Right atrium auricular region (tissue), 2 donors: ENCODE measurements at regions not wholly inside any gene's neighbourhood (a gene's known extent, or its start where the extent isn't known, plus 50 kb on each side); places are given as distances from the start of the nearest gene placed in this dataset.

Experiments used
- DNase-seq: peaks from one replicate; pipeline ENCODE4 v3.0.0-alpha.2; 2019; ENCODE audit warnings: low spot score
- H3K27ac ChIP-seq, 2 donors: fragments of 200-600 bp; sonication (generic); 1 replicate in 1 of 2; 2 replicates in 1 of 2; pipeline ENCODE4 v1.5.1; 2016 to 2019
- H3K27me3 ChIP-seq, 2 donors: fragments of 200-600 bp; sonication (generic); one replicate each; pipeline versions ENCODE4 v1.5.1 to v1.6.0; 2017 to 2019
- H3K36me3 ChIP-seq: fragments of 200-600 bp; sonication (generic); one replicate; pipeline ENCODE4 v1.5.1; 2016
- H3K4me1 ChIP-seq, 2 donors: fragments of 200-600 bp; sonication (generic); one replicate each; pipeline versions ENCODE4 v1.5.1 to v1.6.0; 2017 to 2019
- H3K4me3 ChIP-seq, 2 donors: fragments of 200-600 bp; sonication (generic); 1 replicate in 1 of 2; 2 replicates in 1 of 2; pipeline ENCODE4 v1.5.1; 2017 to 2019; ENCODE audit warnings: mild to moderate bottlenecking in 1 of 2, moderate library complexity in 1 of 2
- H3K9me3 ChIP-seq, 2 donors: fragments of 200-600 bp; sonication (generic); one replicate each; pipeline ENCODE4 v1.5.1; 2019
- TF ChIP-seq, protein P1 (sequence below), 2 donors: fragments of 200-600 bp; sonication (generic); IDR thresholded peaks; one replicate each; pipeline ENCODE4 v1.5.1; 2019; ENCODE audit warnings: antibody characterized with exemption in 2 of 2

DNA sequence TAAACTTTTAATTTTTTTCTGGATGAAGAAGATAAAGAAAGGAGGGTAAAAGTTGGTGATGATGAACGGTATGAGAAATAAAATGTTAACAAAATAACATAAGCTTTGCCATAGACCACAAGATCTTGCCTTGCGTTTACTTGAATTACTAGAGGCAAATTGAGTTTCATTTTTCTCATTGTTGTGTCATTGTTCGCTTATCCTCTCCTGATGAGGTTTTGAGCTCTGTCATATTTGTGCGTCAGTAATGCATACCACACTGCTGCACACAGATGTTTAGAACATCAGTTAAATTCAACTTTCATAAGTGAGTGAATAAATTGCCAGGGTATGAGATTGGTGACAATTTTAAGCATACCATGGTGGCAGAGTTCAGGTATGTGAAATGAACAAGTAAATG is 843.6 kb downstream of the SUCLG1 start:
- Histone ChIP-seq H3K27me3 (no peaks in the 10 kb centered on the region), H3K4me3 (no peak overlapping the region), H3K4me1 (no peaks in the 10 kb centered on the region), H3K36me3 (no peaks in the 10 kb centered on the region), H3K27ac (no peak overlapping the region), H3K9me3 (no peaks in the 10 kb centered on the region)
- TF ChIP-seq, protein P1, sequence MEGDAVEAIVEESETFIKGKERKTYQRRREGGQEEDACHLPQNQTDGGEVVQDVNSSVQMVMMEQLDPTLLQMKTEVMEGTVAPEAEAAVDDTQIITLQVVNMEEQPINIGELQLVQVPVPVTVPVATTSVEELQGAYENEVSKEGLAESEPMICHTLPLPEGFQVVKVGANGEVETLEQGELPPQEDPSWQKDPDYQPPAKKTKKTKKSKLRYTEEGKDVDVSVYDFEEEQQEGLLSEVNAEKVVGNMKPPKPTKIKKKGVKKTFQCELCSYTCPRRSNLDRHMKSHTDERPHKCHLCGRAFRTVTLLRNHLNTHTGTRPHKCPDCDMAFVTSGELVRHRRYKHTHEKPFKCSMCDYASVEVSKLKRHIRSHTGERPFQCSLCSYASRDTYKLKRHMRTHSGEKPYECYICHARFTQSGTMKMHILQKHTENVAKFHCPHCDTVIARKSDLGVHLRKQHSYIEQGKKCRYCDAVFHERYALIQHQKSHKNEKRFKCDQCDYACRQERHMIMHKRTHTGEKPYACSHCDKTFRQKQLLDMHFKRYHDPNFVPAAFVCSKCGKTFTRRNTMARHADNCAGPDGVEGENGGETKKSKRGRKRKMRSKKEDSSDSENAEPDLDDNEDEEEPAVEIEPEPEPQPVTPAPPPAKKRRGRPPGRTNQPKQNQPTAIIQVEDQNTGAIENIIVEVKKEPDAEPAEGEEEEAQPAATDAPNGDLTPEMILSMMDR (IDR thresholded peaks at IDR 0.05): no peak
- no peak for DNase-seq

DNA sequence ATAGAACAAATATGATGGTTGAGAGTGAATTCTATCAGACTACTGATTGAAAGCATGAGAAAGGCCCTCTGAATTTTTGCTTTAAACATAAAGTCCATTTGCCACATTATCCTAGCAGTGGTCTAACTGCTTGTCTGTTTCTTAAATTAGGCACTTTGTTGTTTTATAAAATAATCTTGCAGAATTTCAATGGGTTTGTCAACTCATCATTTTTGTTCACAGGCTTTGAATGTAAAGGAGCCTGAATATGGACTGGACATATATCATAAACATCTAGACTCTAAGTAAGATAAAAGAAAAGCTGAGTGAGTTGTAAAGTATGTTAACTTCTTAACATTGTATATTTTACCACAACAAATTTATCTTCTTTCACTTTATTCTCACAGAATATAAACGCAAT is 845.9 kb downstream of the SUCLG1 start:
- Histone ChIP-seq H3K4me1 (no peaks in the 10 kb centered on the region), H3K9me3 (peaks cover 0 to 10% of the 10 kb centered on the region in 2 donors), H3K27ac (no peak overlapping the region), H3K27me3 (no peaks in the 10 kb centered on the region), H3K4me3 (no peak overlapping the region), H3K36me3 (no peaks in the 10 kb centered on the region)
- no peak for DNase-seq
- TF ChIP-seq, protein P1 (IDR thresholded peaks at IDR 0.05): no peak

DNA sequence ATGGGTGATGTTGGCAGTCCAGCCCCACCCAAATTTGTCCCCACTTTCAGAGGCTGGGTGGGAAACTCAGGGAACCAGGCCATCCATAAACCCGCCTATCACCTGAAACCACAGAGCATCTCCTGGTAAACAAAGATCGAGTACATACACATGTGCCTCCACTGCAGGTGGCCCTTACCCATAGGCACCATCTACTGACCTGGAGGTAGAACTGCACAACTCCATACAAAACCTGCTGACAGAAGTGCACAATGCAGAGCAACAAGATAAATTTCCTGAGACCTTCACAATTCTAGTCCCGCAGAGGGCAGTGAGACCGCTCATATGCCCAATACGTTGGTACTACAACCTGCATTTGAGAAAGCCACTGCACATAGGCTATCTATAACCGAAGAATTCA is 856.3 kb downstream of the SUCLG1 start:
- DNase-seq: no peak
- TF ChIP-seq, protein P1 (IDR thresholded peaks at IDR 0.05): no peak
- no peak overlapping the region for H3K27ac ChIP-seq
- no peak overlapping the region for H3K4me3 ChIP-seq
- H3K4me1 ChIP-seq: no peaks in the 10 kb centered on the region
- H3K27me3 ChIP-seq: no peaks in the 10 kb centered on the region
- peaks cover 0 to 4% of the 10 kb centered on the region in 2 donors for H3K9me3 ChIP-seq
- no peaks in the 10 kb centered on the region for H3K36me3 ChIP-seq

DNA sequence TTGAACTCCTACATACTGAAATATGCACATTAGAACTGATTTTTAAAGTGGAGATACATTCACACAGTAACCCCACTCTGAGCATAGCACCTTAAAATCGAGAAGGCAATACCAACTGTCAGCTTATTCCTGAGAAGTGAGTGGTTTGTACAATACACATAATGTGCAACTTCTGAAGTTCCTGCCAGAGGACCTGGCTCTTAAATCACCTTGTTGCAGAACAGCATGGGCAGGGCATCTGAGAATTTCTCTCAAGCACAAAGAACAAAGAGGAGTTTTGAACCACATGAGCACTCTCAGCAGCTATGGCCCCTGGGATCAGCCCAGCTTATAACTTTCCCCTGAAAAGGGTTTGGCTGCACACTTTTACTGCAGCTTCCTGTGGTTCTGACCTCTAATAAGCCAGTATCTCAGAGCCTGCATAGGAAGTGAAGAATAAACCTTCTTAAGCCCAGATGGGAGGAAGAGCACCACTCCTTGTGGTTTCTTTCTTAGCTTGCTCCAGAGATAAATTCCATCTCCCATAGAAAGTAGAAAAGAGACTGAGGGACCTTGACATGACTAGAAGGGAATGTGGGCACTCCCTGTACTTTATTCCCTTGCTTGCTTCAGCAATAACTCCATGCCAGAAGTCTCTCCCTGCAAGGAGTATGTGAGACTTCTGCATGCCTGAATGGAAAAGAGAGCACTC is 862.3 kb downstream of the SUCLG1 start:
- TF ChIP-seq, protein P1 (IDR thresholded peaks at IDR 0.05): no peak

DNA sequence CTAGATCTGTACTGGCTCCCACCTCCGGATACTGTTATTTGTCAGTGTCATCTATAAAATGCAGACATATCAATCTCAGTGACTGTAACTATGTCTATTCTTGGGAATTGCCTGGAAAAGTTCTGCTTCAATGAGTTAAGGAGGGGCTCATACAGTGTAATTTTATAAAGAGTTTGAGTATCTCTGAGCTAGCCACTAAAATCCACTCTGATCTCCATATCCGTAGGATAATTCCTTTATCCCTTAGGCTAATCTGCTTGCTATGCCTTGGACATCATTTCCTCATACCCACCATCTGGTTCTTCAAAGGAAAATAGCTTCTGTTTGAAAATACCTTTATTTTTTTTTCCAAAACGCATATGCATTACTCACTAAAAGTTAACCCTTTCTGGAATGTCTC is 863.2 kb downstream of the SUCLG1 start:
- Histone ChIP-seq H3K9me3 (no peaks in the 10 kb centered on the region), H3K4me1 (no peaks in the 10 kb centered on the region), H3K36me3 (no peaks in the 10 kb centered on the region), H3K27ac (no peak overlapping the region), H3K4me3 (no peak overlapping the region), H3K27me3 (no peaks in the 10 kb centered on the region)
- TF ChIP-seq, protein P1 (IDR thresholded peaks at IDR 0.05): no peak
- DNase-seq: no peak

More for the DNA sequence above, 862.3 kb downstream of the SUCLG1 start:
- no peaks in the 10 kb centered on the region for H3K9me3 ChIP-seq
- H3K4me1 ChIP-seq: no peaks in the 10 kb centered on the region
- H3K4me3 ChIP-seq: no peak overlapping the region
- H3K36me3 ChIP-seq: no peaks in the 10 kb centered on the region
- no peaks in the 10 kb centered on the region for H3K27me3 ChIP-seq
- no peak for DNase-seq
- no peak overlapping the region for H3K27ac ChIP-seq
